Thyroid gland (tissue), 4 donors: ENCODE measurements at regions not wholly inside any gene's neighbourhood (a gene's known extent, or its start where the extent isn't known, plus 50 kb on each side); places are given as distances from the start of the nearest gene placed in this dataset.

Source experiments
- CTCF ChIP-seq, 6 experiments: fragments of 200-600 bp in 3 of 6; fragments of 450-650 bp in 3 of 6; sonication (generic) in 3 of 6; IDR thresholded peaks; one replicate each; pipeline ENCODE4 v1.5.1; 2016 to 2019; ENCODE audit warnings: antibody characterized with exemption in 6 of 6, mild to moderate bottlenecking in 2 of 6, inconsistent platforms in 1 of 6, moderate library complexity in 1 of 6
- POLR2A ChIP-seq, 2 donors: fragments of 450-650 bp; IDR thresholded peaks; one replicate each; pipeline ENCODE4 v1.6.1; 2017; ENCODE audit warnings: antibody characterized with exemption in 2 of 2, mild to moderate bottlenecking in 2 of 2, moderate library complexity in 1 of 2

DNA sequence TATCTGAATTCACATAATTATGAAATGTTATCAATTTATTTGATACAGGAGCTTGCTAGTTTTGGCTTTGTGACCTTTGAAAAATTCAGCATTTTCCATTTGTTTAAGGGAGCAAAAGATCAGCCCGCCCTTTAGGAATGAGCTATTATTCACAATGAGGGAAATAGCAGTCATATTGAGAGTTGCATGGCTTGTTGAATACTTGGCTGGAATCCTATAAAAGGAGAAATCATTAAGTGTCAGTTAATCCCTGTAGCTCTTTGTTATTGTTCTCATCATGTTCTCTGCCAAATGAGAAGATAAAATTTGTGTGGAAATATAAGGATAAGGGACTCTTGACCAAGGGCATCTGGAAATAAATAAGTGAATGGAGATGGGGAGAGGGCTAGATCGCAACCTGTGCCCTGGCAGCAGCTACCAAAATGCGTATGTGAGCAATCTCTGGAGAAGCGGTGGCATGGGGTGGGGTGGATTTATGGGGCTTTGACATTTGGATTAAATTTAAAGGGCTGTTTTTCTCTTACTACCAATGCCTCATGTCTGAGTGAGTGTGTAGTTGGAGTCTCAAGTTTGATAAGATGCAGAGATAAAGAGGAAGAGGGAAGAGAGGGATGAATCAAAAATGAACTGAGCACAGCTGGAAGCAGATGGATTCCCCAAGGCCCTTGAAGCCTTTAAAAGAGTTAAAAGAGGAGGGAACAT lies 237.6 kb downstream of the NNT start:
- TF ChIP-seq CTCF (IDR thresholded peaks at IDR 0.05) (no peak), POLR2A (IDR thresholded peaks at IDR 0.05) (no peak)
